ENCODE measurements at regions not wholly inside any gene's neighbourhood (a gene's known extent, or its start where the extent isn't known, plus 50 kb on each side); places are given as distances from the start of the nearest gene placed in this dataset.

DNA sequence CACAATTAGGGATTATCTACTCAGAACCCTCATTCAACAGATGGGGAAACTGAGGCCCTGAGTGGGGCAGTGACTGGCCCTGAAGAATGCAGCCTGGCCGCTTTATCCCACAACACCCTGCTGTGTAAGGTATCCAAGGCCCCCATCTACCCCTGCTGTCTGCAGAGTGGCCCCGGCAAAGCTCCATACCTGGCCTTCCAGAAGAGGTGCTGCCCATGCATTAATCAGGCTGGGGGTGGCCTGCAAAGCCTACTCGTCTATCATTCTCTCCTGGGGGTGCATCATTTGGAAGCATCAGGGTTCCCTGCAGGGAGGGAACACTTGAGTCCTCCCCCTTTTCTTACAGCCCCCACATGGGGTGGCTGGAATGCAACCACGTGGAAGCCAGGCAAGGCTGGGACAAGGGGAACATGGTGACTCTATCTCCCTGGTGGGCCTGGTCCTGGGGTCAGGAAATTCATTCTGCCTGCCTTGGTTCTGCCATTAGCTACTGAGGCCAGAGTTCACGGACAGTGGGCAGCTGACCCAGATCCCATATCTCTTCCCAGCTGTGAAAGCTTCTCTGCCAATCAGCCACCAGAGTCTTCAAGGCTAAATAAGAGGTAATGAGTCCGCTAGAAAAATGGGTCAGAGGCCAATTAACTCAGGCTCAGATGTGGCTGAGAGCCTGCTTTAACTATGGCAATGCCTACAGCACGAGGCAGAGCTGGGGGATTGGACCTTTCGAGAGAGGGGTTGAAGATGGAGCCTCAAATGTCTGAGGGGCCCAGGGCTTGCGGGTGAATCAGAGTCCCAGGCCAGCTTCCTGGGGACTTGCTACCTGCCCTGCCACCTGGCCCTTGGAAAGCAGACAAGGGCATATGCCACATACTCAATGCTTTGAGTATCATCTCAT lies 72.3 kb upstream of the TOX2 start:
- no peaks in the 10 kb centered on the region for H3K4me1 ChIP-seq
- 55 to 69% methylated on average over 9 of the region's 9 CpGs for WGBS, 2 donors
- intact Hi-C loops (cut with DNase I; ENCODE audit: low total_unique reads) = no loop called here
- H3K27me3 ChIP-seq = no peaks in the 10 kb centered on the region
- no peaks in the 10 kb centered on the region for H3K36me3 ChIP-seq (ENCODE audit: low read depth, missing control alignments)
- H3K27ac ChIP-seq = no peak overlapping the region
- H3K9me3 ChIP-seq = no peaks in the 10 kb centered on the region
- no peak for DNase-seq
- no peak overlapping the region for H3K4me3 ChIP-seq
- no peak for TF ChIP-seq POLR2A (IDR thresholded peaks at IDR 0.05)
- TF ChIP-seq, protein P1, sequence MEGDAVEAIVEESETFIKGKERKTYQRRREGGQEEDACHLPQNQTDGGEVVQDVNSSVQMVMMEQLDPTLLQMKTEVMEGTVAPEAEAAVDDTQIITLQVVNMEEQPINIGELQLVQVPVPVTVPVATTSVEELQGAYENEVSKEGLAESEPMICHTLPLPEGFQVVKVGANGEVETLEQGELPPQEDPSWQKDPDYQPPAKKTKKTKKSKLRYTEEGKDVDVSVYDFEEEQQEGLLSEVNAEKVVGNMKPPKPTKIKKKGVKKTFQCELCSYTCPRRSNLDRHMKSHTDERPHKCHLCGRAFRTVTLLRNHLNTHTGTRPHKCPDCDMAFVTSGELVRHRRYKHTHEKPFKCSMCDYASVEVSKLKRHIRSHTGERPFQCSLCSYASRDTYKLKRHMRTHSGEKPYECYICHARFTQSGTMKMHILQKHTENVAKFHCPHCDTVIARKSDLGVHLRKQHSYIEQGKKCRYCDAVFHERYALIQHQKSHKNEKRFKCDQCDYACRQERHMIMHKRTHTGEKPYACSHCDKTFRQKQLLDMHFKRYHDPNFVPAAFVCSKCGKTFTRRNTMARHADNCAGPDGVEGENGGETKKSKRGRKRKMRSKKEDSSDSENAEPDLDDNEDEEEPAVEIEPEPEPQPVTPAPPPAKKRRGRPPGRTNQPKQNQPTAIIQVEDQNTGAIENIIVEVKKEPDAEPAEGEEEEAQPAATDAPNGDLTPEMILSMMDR (IDR thresholded peaks at IDR 0.05) = no peak

DNA sequence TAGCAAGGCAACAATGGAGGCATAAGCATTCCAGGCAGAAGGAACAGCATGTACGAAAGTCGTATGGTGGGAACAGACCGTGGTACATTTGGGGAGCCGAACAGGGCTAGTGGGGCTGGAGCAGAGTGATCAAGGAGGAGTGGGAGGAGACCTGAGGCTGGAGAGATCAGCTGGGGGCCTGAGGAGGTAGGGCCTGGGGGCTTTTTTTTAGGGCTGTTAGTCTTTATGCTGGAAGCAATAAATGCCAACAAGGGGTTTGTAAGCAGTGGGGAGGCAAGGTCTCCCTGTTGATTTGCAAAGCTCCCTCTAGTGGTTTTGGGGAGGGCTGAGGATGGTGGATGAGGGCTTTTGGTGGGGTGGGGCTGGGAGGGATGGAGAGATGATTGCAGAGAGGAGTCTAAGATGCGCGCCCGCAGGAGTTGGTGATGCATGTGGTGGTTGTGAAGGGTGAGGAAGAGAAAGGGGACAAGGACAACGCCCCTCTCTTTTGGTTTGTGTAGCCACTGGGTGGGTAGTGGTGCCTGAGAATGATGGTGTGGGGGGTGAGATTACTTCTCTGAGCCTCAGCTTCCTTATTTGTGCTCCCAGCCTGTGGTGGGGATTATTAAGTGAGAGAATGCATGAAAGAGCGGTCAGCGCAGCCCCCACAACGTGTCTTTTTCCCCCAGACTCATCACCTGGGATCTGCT lies 74.1 kb upstream of the TOX2 start:
- H3K4me3 ChIP-seq = no peak overlapping the region
- intact Hi-C loops (cut with DNase I; ENCODE audit: low total_unique reads) = no loop called here
- no peaks in the 10 kb centered on the region for H3K4me1 ChIP-seq
- no peak for DNase-seq
- WGBS, 2 donors = 73 to 85% methylated on average over 11 of the region's 11 CpGs
- TF ChIP-seq POLR2A (IDR thresholded peaks at IDR 0.05) = no peak
- TF ChIP-seq, protein P1 (IDR thresholded peaks at IDR 0.05) = peak in 1 of 3 experiments; percentile 21
- H3K9me3 ChIP-seq = no peaks in the 10 kb centered on the region
- no peaks in the 10 kb centered on the region for H3K36me3 ChIP-seq (ENCODE audit: low read depth, missing control alignments)
- H3K27me3 ChIP-seq = no peaks in the 10 kb centered on the region
- no peak overlapping the region for H3K27ac ChIP-seq

DNA sequence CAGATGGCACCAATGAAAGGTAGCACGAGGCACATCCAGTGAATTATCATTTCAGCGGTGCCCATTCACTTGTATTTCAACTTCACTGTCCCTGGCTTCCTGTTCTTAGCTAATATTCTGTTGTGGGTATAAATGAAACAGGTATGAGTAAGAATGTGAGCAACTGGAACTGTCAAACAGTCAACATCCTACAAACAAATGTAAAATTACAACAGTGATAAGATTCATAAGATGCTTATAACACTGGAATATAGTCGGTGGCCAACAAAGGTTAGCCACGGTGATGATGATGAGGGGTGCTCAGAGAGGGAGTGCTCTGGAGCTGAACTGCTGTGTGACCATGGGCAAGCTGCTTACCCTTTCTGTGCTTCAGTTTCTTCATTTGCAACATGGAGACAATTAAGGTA lies 74.9 kb upstream of the TOX2 start:
- Histone ChIP-seq H3K27ac (no peak overlapping the region), H3K4me3 (no peak overlapping the region), H3K9me3 (no peaks in the 10 kb centered on the region), H3K36me3 (ENCODE audit: low read depth, missing control alignments) (no peaks in the 10 kb centered on the region), H3K4me1 (no peaks in the 10 kb centered on the region), H3K27me3 (no peaks in the 10 kb centered on the region)
- no peak for TF ChIP-seq POLR2A (IDR thresholded peaks at IDR 0.05)
- DNase-seq = no peak
- intact Hi-C loops (cut with DNase I; ENCODE audit: low total_unique reads) = no loop called here
- WGBS, 2 donors = 80 to 92% methylated on average over 4 of the region's 4 CpGs

DNA sequence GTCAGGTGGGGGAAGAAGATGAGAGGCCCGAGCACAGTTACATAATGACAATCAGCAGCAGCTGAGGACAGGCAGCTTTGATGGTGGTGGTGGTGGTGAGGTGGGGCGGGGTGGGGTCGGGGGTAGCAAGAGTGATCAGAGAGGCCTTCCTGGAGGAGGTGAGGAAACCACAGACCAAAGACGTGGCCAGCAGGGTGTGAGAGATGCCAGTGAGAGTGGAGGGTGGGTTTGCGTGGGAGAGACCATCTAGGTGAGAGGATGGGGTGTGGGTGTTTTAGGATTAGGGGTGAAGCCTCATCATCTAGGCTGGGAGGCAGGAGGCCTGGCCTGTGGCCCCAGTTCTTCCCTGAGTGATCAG lies 76.0 kb upstream of the TOX2 start:
- no peak for DNase-seq
- Histone ChIP-seq H3K36me3 (ENCODE audit: low read depth, missing control alignments) (no peaks in the 10 kb centered on the region), H3K27ac (no peak overlapping the region), H3K4me1 (no peaks in the 10 kb centered on the region), H3K9me3 (no peaks in the 10 kb centered on the region), H3K4me3 (no peak overlapping the region), H3K27me3 (no peaks in the 10 kb centered on the region)
- WGBS, 2 donors = 76 to 82% methylated on average over 4 to 5 of the region's 5 CpGs
- intact Hi-C loops (cut with DNase I; ENCODE audit: low total_unique reads) = no loop called here
- TF ChIP-seq, protein P1 (IDR thresholded peaks at IDR 0.05) = no peak
- TF ChIP-seq POLR2A (IDR thresholded peaks at IDR 0.05) = no peak

DNA sequence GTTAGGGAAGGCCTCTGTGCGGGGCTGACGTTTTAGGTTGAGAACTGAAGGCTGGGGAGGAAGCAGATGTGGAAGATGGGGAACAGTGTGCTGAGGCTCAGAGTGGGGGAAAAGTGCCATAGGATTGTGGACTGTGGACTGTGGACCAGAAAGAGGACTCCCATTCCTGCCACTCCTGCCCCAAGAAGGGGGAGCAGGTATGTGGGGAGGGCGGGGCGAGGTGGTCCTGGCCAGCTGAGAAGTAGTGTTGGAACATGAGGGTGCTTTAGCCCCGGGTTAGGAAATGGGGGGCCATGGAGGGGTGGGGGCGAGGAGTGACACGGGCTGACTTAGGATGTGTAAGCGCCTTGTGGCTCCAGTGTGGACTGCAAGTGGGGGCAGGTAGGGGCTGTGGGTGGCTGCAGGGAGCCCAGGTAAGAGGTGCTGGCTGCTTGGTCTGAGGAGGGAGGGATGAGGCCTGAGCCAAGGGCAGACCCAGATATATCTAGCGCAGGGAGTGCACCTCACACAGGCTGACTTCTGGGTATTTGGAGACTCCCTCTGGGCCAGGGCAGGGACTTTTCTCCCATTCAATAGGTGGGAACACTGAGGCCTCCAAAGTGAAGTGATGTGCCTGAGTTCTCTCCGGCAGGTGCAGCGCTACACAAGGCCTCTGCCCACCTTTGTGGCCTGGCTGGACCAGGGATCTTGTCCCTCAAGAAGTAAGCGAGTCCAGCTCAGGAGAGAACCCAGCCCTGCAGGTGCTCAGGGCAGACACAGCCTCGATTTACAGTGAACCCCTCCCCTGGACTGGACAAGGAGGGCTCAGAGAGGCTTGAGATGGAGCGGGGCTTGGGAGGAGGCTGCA lies 76.6 kb upstream of the TOX2 start:
- no peak for DNase-seq
- Histone ChIP-seq H3K4me3 (no peak overlapping the region), H3K9me3 (no peaks in the 10 kb centered on the region), H3K27me3 (no peaks in the 10 kb centered on the region), H3K27ac (no peak overlapping the region), H3K4me1 (no peaks in the 10 kb centered on the region), H3K36me3 (ENCODE audit: low read depth, missing control alignments) (no peaks in the 10 kb centered on the region)
- intact Hi-C loops (cut with DNase I; ENCODE audit: low total_unique reads) = no loop called here
- TF ChIP-seq POLR2A (IDR thresholded peaks at IDR 0.05) = no peak
- TF ChIP-seq, protein P1 (IDR thresholded peaks at IDR 0.05) = no peak
- WGBS, 2 donors = 90% methylated on average over 13 to 14 of the region's 14 CpGs

All from testis (tissue), 2 donors.